PC-9 (cell line): ENCODE measurements at regions not wholly inside any gene's neighbourhood (a gene's known extent, or its start where the extent isn't known, plus 50 kb on each side); places are given as distances from the start of the nearest gene placed in this dataset.

Source experiments
- BruUV-seq: library from RNA; stranded (reverse); fragments of 400-500 nt; replicated peaks from 2 replicates; lab custom pipeline; 2021; lab: Mats Ljungman, UMichigan
- CTCF ChIA-PET: fragments of 300-600 bp; sonication (Branson Sonifier 250); formaldehyde crosslinking; loops from one replicate; lab custom pipeline; 2022; ENCODE audit warnings: antibody characterized with exemption; lab: Charles Lee
- POLR2A ChIA-PET: fragments of 300-600 bp; sonication (Branson Sonifier 250); formaldehyde crosslinking; loops from one replicate; lab custom pipeline; 2022; ENCODE audit warnings: antibody characterized with exemption; ENCODE audit not compliant: unreplicated experiment; lab: Charles Lee
- DNase-seq, 2 experiments: peaks; one replicate each; pipeline versions ENCODE4 v3.0.0 to v3.0.0-alpha.2; 2015 to 2022; ENCODE audit warnings: mixed read lengths in 1 of 2
- H2AFZ ChIP-seq: fragments of 200-600 bp; sonication (generic); 2 replicates; pipeline ENCODE4 v1.8.1; 2017; ENCODE audit warnings: antibody characterized with exemption
- H3F3A ChIP-seq: fragments of 200-600 bp; sonication (generic); 2 replicates; pipeline ENCODE4 v1.8.1; 2017; ENCODE audit warnings: antibody characterized with exemption, mild to moderate bottlenecking, low read depth; ENCODE audit not compliant: insufficient read depth
- H3K27ac ChIP-seq: fragments of 200-600 bp; sonication (generic); 2 replicates; pipeline ENCODE4 v1.6.1; 2016; ENCODE audit warnings: mixed run types
- H3K27me3 ChIP-seq: fragments of 200-600 bp; sonication (generic); 2 replicates; pipeline ENCODE4 v1.6.1; 2016; ENCODE audit warnings: low read depth, mixed run types; ENCODE audit not compliant: insufficient read depth
- H3K36me3 ChIP-seq: fragments of 200-600 bp; sonication (generic); 2 replicates; pipeline ENCODE4 v1.6.1; 2016; ENCODE audit warnings: low read depth, mixed run types
- H3K4me1 ChIP-seq: fragments of 200-600 bp; sonication (generic); replicated peaks from 2 replicates; pipeline ENCODE4 v1.6.1; 2016; ENCODE audit warnings: mixed run types; ENCODE audit not compliant: insufficient read depth
- H3K4me2 ChIP-seq: fragments of 200-600 bp; sonication (generic); 2 replicates; pipeline ENCODE4 v1.6.1; 2017; ENCODE audit warnings: mixed run types
- H3K4me3 ChIP-seq: fragments of 200-600 bp; sonication (generic); 2 replicates; pipeline ENCODE4 v1.6.1; 2016; ENCODE audit warnings: mixed run types
- H3K79me2 ChIP-seq: fragments of 200-600 bp; sonication (generic); 2 replicates; pipeline ENCODE4 v1.6.1; 2017; ENCODE audit warnings: low read depth, mixed run types
- H3K9me2 ChIP-seq: fragments of 200-600 bp; sonication (generic); 2 replicates; pipeline ENCODE4 v1.8.1; 2017; ENCODE audit warnings: mild to moderate bottlenecking; ENCODE audit not compliant: insufficient read depth
- H3K9me3 ChIP-seq: fragments of 200-600 bp; sonication (generic); 2 replicates; pipeline ENCODE4 v1.8.1; 2016; ENCODE audit warnings: low read depth; ENCODE audit not compliant: insufficient read depth
- H4K20me1 ChIP-seq: fragments of 200-600 bp; sonication (generic); 2 replicates; pipeline ENCODE4 v1.8.1; 2017; ENCODE audit not compliant: insufficient read depth
- EZH2 ChIP-seq: fragments of 200-600 bp; sonication (generic); IDR thresholded peaks from 2 replicates; pipeline ENCODE4 v1.8.0; 2017; ENCODE audit warnings: antibody characterized with exemption, low read depth
- intact Hi-C: fragments of 100-400 bp; cut with micrococcal nuclease; formaldehyde crosslinking; loops from one replicate; pipeline ENCODE4 v1.10.0; 2022; ENCODE audit not compliant: unreplicated experiment
- TF ChIP-seq, protein P1 (sequence below): fragments of 200-600 bp; sonication (generic); conservative IDR thresholded peaks from 2 replicates; pipeline ENCODE4 v1.6.1; 2017; ENCODE audit warnings: mixed run types, antibody characterized with exemption, mild to moderate bottlenecking, moderate library complexity

DNA sequence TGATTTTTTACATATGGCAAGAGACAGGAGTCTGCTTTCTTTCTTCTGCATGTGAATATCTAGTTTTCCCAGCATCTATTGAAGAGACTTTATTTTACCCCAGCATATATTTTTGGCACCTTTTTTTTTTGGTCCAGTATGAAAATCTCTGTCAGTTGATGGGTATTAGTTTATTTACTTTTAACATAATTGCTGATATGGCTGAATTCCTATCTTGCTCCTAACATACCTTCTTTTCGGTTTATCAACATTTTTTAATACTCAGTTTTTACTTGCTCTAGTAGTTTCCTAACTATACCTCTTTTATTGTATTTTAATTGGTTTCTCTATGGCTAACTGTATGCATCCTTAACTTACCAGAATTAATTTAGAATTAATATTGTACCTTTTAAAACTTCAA is 77.5 kb upstream of the PDE7B start:
- Histone ChIP-seq H3K36me3 (no peaks in the 10 kb centered on the region), H3K4me2 (no peak overlapping the region), H2AFZ (no peak overlapping the region), H3K27me3 (no peaks in the 10 kb centered on the region), H3K4me3 (no peak overlapping the region), H3K4me1 (no peaks in the 10 kb centered on the region), H3K79me2 (no peaks in the 10 kb centered on the region), H3K27ac (no peak overlapping the region), H3K9me2 (no peaks in the 10 kb centered on the region), H4K20me1 (no peaks in the 10 kb centered on the region), H3K9me3 (no peaks in the 10 kb centered on the region), H3F3A (no peaks in the 10 kb centered on the region)
- POLR2A ChIA-PET = no interaction called here
- TF ChIP-seq, protein P1, sequence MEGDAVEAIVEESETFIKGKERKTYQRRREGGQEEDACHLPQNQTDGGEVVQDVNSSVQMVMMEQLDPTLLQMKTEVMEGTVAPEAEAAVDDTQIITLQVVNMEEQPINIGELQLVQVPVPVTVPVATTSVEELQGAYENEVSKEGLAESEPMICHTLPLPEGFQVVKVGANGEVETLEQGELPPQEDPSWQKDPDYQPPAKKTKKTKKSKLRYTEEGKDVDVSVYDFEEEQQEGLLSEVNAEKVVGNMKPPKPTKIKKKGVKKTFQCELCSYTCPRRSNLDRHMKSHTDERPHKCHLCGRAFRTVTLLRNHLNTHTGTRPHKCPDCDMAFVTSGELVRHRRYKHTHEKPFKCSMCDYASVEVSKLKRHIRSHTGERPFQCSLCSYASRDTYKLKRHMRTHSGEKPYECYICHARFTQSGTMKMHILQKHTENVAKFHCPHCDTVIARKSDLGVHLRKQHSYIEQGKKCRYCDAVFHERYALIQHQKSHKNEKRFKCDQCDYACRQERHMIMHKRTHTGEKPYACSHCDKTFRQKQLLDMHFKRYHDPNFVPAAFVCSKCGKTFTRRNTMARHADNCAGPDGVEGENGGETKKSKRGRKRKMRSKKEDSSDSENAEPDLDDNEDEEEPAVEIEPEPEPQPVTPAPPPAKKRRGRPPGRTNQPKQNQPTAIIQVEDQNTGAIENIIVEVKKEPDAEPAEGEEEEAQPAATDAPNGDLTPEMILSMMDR = no peak
- no peak for TF ChIP-seq EZH2
- CTCF ChIA-PET = no interaction called here
- intact Hi-C loops = no loop called here
- BruUV-seq = no TSS peak
- DNase-seq = no peak

DNA sequence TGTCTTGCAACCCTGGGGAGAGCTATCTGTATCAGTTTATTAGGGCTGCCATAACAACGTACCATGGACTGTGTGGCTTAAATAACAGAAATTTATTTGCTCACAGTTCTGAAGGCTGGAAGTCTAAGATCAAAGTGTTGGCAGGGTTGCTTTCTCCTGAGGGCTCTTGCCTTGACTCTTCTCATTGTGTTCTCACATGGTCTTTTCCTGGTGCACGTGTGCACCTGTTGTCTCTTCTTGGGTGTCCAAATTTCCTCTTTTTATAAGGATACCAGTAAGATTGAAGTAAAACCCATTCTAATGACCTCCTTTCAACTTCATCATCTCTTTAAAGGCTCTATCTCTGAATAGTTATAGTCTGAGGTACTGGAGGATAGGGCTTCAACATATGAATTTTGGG is 72.3 kb upstream of the PDE7B start:
- Histone ChIP-seq H3K9me3 (no peaks in the 10 kb centered on the region), H3K4me3 (no peak overlapping the region), H3K4me1 (no peaks in the 10 kb centered on the region), H3K27me3 (no peaks in the 10 kb centered on the region), H3K36me3 (no peaks in the 10 kb centered on the region), H3K27ac (no peak overlapping the region), H4K20me1 (no peaks in the 10 kb centered on the region), H3K79me2 (no peaks in the 10 kb centered on the region), H3F3A (no peaks in the 10 kb centered on the region), H3K4me2 (no peak overlapping the region), H2AFZ (no peak overlapping the region), H3K9me2 (no peaks in the 10 kb centered on the region)
- DNase-seq = no peak
- POLR2A ChIA-PET = no interaction called here
- intact Hi-C loops = no loop called here
- BruUV-seq = no TSS peak
- CTCF ChIA-PET = no interaction called here
- TF ChIP-seq, protein P1 = no peak
- no peak for TF ChIP-seq EZH2

DNA sequence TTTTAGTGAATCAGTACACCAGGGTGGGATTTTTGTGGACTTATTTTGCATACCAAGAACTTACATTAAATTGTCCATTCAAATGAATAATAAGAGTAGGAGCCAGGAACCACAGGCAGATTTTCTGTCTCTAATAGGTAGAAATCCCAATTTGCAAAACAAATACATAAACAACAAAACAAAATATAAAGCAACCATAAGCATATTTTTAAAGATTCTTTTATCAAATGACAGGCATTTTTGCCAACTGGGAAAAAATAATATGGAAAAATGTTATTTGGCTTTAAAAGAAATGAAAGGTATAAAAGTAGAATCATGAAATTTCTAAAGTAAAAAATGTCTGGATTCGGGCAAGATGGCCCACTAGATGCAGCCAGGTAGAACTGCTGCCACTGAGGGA is 71.2 kb upstream of the PDE7B start:
- H3K4me1 ChIP-seq = no peaks in the 10 kb centered on the region
- H4K20me1 ChIP-seq = no peaks in the 10 kb centered on the region
- H3F3A ChIP-seq = no peaks in the 10 kb centered on the region
- BruUV-seq = no TSS peak
- H3K36me3 ChIP-seq = no peaks in the 10 kb centered on the region
- H3K4me2 ChIP-seq = no peak overlapping the region
- H2AFZ ChIP-seq = 0 out of 2 replicates have a peak overlapping the region, but pooled peaks have one; percentile 0
- H3K27ac ChIP-seq = no peak overlapping the region
- POLR2A ChIA-PET = no interaction called here
- intact Hi-C loops = no loop called here
- no peak overlapping the region for H3K4me3 ChIP-seq
- TF ChIP-seq EZH2 = no peak
- TF ChIP-seq, protein P1 = no peak
- no peaks in the 10 kb centered on the region for H3K9me3 ChIP-seq
- no peaks in the 10 kb centered on the region for H3K9me2 ChIP-seq
- no peaks in the 10 kb centered on the region for H3K79me2 ChIP-seq
- CTCF ChIA-PET = no interaction called here
- no peak for DNase-seq
- H3K27me3 ChIP-seq = no peaks in the 10 kb centered on the region
